Activated CD4-positive, alpha-beta T cell treated with anti-CD3 and anti-CD28 coated beads, Interleukin-2, amount 10 ng/mL, durations not matched to agents 24 days and 14 days (primary cell): ENCODE measurements at regions not wholly inside any gene's neighbourhood (a gene's known extent, or its start where the extent isn't known, plus 50 kb on each side); places are given as distances from the start of the nearest gene placed in this dataset.

Source experiments
- DNase-seq: peaks from one replicate; pipeline ENCODE4 v3.0.0; 2022
- H3K27ac Mint-ChIP-seq: one replicate; pipeline ENCODE4 v1.8.0; 2022; ENCODE audit warnings: mild to moderate bottlenecking, mixed read lengths
- H3K27me3 Mint-ChIP-seq: one replicate; pipeline ENCODE4 v1.8.0; 2022; ENCODE audit warnings: mixed read lengths
- H3K36me3 Mint-ChIP-seq: one replicate; pipeline ENCODE4 v1.8.0; 2022; ENCODE audit warnings: low read depth, mild to moderate bottlenecking, mixed read lengths
- H3K4me1 Mint-ChIP-seq: one replicate; pipeline ENCODE4 v1.8.0; 2021; ENCODE audit warnings: mixed read lengths
- H3K4me3 Mint-ChIP-seq: one replicate; pipeline ENCODE4 v1.8.0; 2022; ENCODE audit warnings: mild to moderate bottlenecking, moderate library complexity, mixed read lengths
- H3K9me3 Mint-ChIP-seq: one replicate; pipeline ENCODE4 v1.8.0; 2021; ENCODE audit warnings: mixed read lengths
- intact Hi-C: fragments of 100-400 bp; cut with micrococcal nuclease; formaldehyde crosslinking; loops from one replicate; pipeline ENCODE4 v1.15.1; 2023

DNA sequence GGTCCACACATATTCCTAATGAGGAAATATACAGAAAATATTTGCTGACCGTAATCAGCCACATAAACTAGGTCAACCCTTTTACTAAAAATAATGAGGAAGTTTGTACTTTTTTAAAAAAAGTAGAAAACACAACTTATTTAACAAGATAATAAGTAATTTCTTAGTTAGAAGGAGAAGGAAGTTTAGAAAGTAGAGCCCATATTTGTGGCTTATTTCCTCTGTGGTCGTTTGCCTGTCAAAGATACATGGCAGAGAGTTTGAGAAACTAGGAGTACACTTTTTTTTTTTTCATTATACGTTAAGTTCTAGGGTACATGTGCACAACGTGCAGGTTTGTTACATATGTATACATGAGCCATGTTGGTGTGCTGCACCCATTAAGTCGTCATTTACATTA, 1205.2 kb upstream of the MIR17HG start:
- Mint-ChIP-seq H3K27ac (no peak overlapping the region), H3K36me3 (no peaks in the 10 kb centered on the region), H3K4me3 (no peak overlapping the region), H3K4me1 (no peaks in the 10 kb centered on the region), H3K9me3 (no peaks in the 10 kb centered on the region), H3K27me3 (no peaks in the 10 kb centered on the region)
- intact Hi-C loops, result no loop called here
- no peak for DNase-seq

- intact Hi-C loops, result no loop called here
- no peak for DNase-seq
- Mint-ChIP-seq H3K4me1 (no peaks in the 10 kb centered on the region), H3K27ac (no peak overlapping the region), H3K4me3 (no peak overlapping the region), H3K36me3 (no peaks in the 10 kb centered on the region), H3K9me3 (peaks cover 11% of the 10 kb centered on the region), H3K27me3 (no peaks in the 10 kb centered on the region)
These were observed 1193.1 kb upstream of the MIR17HG start for GRCh38 chr13:90154311-90154960.

DNA sequence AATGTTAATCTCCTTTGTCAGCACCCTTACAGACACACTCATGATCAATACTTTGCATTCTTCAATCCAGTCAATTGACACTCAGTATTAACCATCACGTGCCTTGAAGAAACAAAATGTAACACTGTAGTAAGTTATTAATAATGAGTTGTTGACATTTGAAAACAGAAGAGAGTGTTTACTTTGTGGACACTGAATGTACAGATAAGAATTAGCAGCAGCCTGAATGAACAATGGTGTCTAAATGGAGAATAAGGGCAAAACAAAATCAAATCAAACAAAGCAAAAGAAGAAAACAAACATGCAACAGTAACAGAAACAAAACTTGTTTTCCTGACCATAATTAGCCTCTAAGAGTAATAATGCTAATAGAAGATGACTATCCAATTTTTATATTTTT, 1191.1 kb upstream of the MIR17HG start:
- H3K4me3 Mint-ChIP-seq, result no peak overlapping the region
- H3K4me1 Mint-ChIP-seq, result no peaks in the 10 kb centered on the region

DNA sequence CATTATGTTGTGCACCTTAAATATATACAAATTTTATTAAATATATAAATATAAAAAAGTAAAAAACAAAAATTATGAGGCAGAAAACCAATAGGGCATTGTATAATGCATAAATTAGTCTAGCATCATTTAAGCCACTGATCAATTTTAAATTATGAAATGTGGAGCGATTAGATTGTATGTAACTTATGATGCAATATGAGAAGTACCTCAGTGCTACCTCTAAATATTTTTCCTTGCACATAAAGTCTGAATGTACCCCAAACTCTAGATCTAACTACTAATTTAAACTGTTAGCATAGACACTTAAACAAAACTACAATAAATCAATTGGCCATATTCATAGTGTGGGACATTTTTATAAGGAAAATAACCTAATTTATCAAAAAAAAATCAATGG, 1178.5 kb upstream of the MIR17HG start:
- intact Hi-C loops, result no loop called here
- H3K27me3 Mint-ChIP-seq, result no peaks in the 10 kb centered on the region
- no peak overlapping the region for H3K27ac Mint-ChIP-seq
- H3K36me3 Mint-ChIP-seq, result no peaks in the 10 kb centered on the region
- no peaks in the 10 kb centered on the region for H3K4me1 Mint-ChIP-seq
- DNase-seq, result no peak
- H3K4me3 Mint-ChIP-seq, result no peak overlapping the region
- no peaks in the 10 kb centered on the region for H3K9me3 Mint-ChIP-seq

More for the DNA sequence above, 1191.1 kb upstream of the MIR17HG start:
- no peak for DNase-seq
- no peak overlapping the region for H3K27ac Mint-ChIP-seq
- peaks cover 11% of the 10 kb centered on the region for H3K9me3 Mint-ChIP-seq
- no peaks in the 10 kb centered on the region for H3K27me3 Mint-ChIP-seq
- H3K36me3 Mint-ChIP-seq, result no peaks in the 10 kb centered on the region
- intact Hi-C loops, result no loop called here

- no peak overlapping the region for H3K27ac Mint-ChIP-seq
- no peaks in the 10 kb centered on the region for H3K9me3 Mint-ChIP-seq
- H3K4me1 Mint-ChIP-seq, result no peaks in the 10 kb centered on the region
- intact Hi-C loops, result no loop called here
- H3K36me3 Mint-ChIP-seq, result no peaks in the 10 kb centered on the region
- no peaks in the 10 kb centered on the region for H3K27me3 Mint-ChIP-seq
- DNase-seq, result no peak
- no peak overlapping the region for H3K4me3 Mint-ChIP-seq
These were observed 1177.3 kb upstream of the MIR17HG start for GRCh38 chr13:90170208-90170607.

GRCh38 chr13:90171649-90172048, 1175.8 kb upstream of the MIR17HG start:
- Mint-ChIP-seq H3K4me3 (no peak overlapping the region), H3K36me3 (no peaks in the 10 kb centered on the region), H3K9me3 (no peaks in the 10 kb centered on the region), H3K4me1 (no peaks in the 10 kb centered on the region), H3K27ac (no peak overlapping the region), H3K27me3 (no peaks in the 10 kb centered on the region)
- DNase-seq, result no peak
- intact Hi-C loops, result no loop called here

DNA sequence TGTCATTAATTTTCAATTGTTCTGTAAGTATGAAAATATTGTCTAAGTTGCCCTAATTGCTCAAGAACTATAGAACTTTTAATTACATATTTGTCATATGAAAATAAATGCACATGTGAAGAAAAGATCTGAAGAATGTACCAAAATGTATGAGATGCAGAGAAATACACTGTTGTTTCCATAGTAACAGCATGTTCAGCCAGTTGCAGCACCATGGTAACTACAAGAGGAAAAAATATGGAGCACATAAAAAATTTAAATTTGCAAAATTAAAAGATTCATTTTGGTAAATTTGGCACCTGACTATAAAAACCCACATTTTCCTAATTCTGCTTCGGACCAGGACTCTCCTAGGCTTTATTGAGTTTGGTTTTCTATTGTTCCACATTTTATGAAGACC, 1170.0 kb upstream of the MIR17HG start:
- Mint-ChIP-seq H3K27me3 (no peaks in the 10 kb centered on the region), H3K4me3 (no peak overlapping the region), H3K4me1 (no peaks in the 10 kb centered on the region), H3K36me3 (no peaks in the 10 kb centered on the region), H3K27ac (no peak overlapping the region), H3K9me3 (no peaks in the 10 kb centered on the region)
- intact Hi-C loops, result no loop called here
- no peak for DNase-seq

DNA sequence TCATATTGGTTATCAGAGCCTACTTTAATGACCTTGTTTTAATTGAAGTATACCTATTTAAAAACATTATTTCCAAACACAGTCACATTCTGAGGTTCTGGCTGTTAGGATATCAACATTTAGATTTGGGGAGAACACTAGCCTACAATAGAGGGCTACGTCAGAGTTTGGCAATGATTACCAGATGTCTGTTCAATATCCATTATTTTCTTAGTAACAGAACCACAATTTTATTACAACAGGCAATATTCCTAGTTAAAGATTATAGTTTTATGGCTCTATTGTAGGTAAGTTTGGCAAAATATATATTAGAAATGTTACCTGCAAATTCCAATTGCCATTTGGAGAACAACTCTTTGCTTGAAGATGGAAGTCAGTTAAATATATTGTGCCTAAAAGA, 1163.1 kb upstream of the MIR17HG start:
- Mint-ChIP-seq H3K4me3 (no peak overlapping the region), H3K4me1 (no peaks in the 10 kb centered on the region), H3K27ac (no peak overlapping the region), H3K36me3 (no peaks in the 10 kb centered on the region), H3K9me3 (peaks cover 3% of the 10 kb centered on the region), H3K27me3 (no peaks in the 10 kb centered on the region)
- DNase-seq, result no peak
- intact Hi-C loops, result no loop called here

DNA sequence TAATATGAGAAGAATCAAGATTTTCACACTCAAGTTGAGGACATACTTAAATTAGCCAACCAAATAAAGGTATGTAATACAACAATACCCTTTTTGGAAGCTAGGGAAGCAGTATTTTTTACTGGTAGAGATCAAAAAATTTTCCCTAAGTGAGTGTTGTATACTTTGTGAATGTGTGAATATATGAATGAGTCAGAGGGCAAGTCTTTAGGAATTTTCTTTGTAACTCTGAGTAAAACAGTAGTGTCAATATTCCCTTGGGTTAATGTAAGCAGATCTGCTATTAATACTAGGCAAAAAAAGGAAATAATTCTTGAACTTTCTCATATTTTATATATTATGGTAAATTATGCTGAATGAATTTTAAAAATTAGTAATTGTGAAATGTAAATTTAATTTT, 1161.8 kb upstream of the MIR17HG start:
- intact Hi-C loops, result no loop called here
- H3K4me3 Mint-ChIP-seq, result no peak overlapping the region
- no peaks in the 10 kb centered on the region for H3K36me3 Mint-ChIP-seq
- no peaks in the 10 kb centered on the region for H3K27me3 Mint-ChIP-seq
- DNase-seq, result no peak
- H3K27ac Mint-ChIP-seq, result no peak overlapping the region
- peaks cover 3% of the 10 kb centered on the region for H3K9me3 Mint-ChIP-seq
- no peaks in the 10 kb centered on the region for H3K4me1 Mint-ChIP-seq

GRCh38 chr13:90187478-90188350, 1159.8 kb upstream of the MIR17HG start:
- DNase-seq, result no peak
- H3K27ac Mint-ChIP-seq, result no peak overlapping the region
- no peaks in the 10 kb centered on the region for H3K36me3 Mint-ChIP-seq
- H3K4me3 Mint-ChIP-seq, result no peak overlapping the region
- H3K27me3 Mint-ChIP-seq, result no peaks in the 10 kb centered on the region
- H3K4me1 Mint-ChIP-seq, result no peaks in the 10 kb centered on the region
- intact Hi-C loops, result no loop called here
- peaks cover 3% of the 10 kb centered on the region for H3K9me3 Mint-ChIP-seq

DNA sequence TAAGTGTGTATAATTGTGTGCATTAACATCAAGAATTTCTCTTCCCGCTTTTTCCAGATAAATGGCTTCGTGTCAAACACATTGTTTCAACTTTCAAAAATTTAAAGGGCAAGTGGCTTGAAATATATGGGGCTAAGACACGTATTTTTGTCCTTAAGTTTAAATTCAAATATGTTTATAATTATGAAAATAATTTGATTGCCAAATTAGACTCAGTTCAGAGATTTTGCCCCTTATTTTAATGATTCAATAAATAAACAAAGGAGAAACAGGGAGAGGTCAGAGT, 1159.2 kb upstream of the MIR17HG start:
- DNase-seq, result no peak
- intact Hi-C loops, result no loop called here
- H3K27ac Mint-ChIP-seq, result no peak overlapping the region
- H3K36me3 Mint-ChIP-seq, result no peaks in the 10 kb centered on the region
- H3K4me1 Mint-ChIP-seq, result no peaks in the 10 kb centered on the region
- peaks cover 3% of the 10 kb centered on the region for H3K9me3 Mint-ChIP-seq
- H3K27me3 Mint-ChIP-seq, result no peaks in the 10 kb centered on the region
- H3K4me3 Mint-ChIP-seq, result no peak overlapping the region

- intact Hi-C loops, result no loop called here
- Mint-ChIP-seq H3K4me1 (no peaks in the 10 kb centered on the region), H3K36me3 (no peaks in the 10 kb centered on the region), H3K9me3 (peaks cover 9% of the 10 kb centered on the region), H3K4me3 (no peak overlapping the region), H3K27me3 (no peaks in the 10 kb centered on the region), H3K27ac (no peak overlapping the region)
- no peak for DNase-seq
These were observed 1149.8 kb upstream of the MIR17HG start for GRCh38 chr13:90197722-90198121.

GRCh38 chr13:90201202-90201601, 1146.3 kb upstream of the MIR17HG start:
- Mint-ChIP-seq H3K4me1 (no peaks in the 10 kb centered on the region), H3K27ac (no peak overlapping the region), H3K27me3 (no peaks in the 10 kb centered on the region), H3K9me3 (peaks cover 11% of the 10 kb centered on the region), H3K4me3 (no peak overlapping the region), H3K36me3 (no peaks in the 10 kb centered on the region)
- intact Hi-C loops, result no loop called here
- DNase-seq, result no peak

DNA sequence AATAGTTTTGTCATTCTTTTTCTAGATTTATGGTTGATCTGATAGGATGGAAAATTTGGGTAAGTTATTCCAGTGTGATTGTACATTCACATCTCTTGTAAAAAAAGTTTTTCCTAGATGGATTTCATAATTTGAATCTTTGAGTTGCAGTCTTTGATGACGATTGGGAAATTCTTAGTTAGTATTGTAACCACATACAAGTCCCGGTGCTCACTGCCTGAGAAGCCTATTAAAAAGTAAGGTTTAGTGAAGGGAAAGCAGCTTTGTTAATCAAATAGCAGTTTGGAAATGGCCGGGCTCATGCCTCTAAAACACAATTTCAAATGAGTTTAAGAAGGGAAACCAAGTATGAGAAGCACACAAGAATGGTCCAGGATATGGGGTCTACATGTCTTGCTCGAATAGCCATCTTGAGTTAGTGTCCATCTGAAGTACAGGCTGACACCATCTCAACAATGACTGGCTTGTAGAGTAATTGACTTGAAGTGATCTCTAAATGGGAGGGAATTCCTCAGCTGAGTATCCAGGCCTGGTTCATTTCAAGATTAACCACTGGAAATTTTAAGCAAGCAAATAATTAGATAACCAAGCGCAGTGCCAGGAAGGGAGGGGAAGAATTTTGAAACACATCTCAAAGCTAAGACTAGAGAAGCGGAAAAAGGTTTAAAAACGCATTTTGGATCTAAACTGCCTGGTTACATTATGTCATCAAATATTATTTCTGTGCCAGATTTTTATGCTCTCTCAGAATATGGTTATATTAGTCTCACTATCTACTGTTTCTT, 1145.6 kb upstream of the MIR17HG start:
- Mint-ChIP-seq H3K36me3 (no peaks in the 10 kb centered on the region), H3K4me3 (no peak overlapping the region)
- intact Hi-C loops, result no loop called here

More for the DNA sequence above, 1145.6 kb upstream of the MIR17HG start:
- no peaks in the 10 kb centered on the region for H3K4me1 Mint-ChIP-seq
- no peaks in the 10 kb centered on the region for H3K27me3 Mint-ChIP-seq
- DNase-seq, result no peak
- peaks cover 15% of the 10 kb centered on the region for H3K9me3 Mint-ChIP-seq
- H3K27ac Mint-ChIP-seq, result no peak overlapping the region
